ENCODE measurements at regions not wholly inside any gene's neighbourhood (a gene's known extent, or its start where the extent isn't known, plus 50 kb on each side); places are given as distances from the start of the nearest gene placed in this dataset.

- in situ Hi-C loops (cut with MboI; ENCODE audit: low sequenced_read_pairs) (no loop called here), dilution Hi-C loops (cut with HindIII; ENCODE audit: low sequenced_read_pairs, unreplicated experiment) (no loop called here), intact Hi-C loops (cut with micrococcal nuclease) (no loop called here)
- H3K23ac ChIP-seq (ENCODE audit: low read depth, low read length) = no peak overlapping the region
- no peaks in the 10 kb centered on the region for H3K9me1 ChIP-seq (ENCODE audit: insufficient read depth, low read length)
- no peak overlapping the region for H3K9ac ChIP-seq (ENCODE audit: low read depth, low read length)
- no peaks in the 10 kb centered on the region for H3K4me1 ChIP-seq (ENCODE audit: control insufficient read depth, insufficient read depth, low read length)
- ChIA-PET POLR2A (ENCODE audit: unreplicated experiment) (no interaction called here), CTCF (no interaction called here)
- no peak overlapping the region for H3K27ac ChIP-seq (ENCODE audit: insufficient read depth, low read length)
- H3K4me3 ChIP-seq (ENCODE audit: insufficient read depth, low read depth, low read length) = no peak overlapping the region
- no peaks in the 10 kb centered on the region for H4K20me1 ChIP-seq (ENCODE audit: insufficient read depth, low read length)
- WGBS, 2 experiments (ENCODE audit: extremely low coverage in 2 of 2, insufficient read length in 1 of 2) = 0% methylated on average over 1 of the region's 2 CpGs; no CpG with 5 or more reads in 1 of the 2 experiments
- no peak overlapping the region for H2BK5ac ChIP-seq (ENCODE audit: low read depth, low read length, poor library complexity, severe bottlenecking)
- no peak overlapping the region for H4K5ac ChIP-seq (ENCODE audit: low read depth, low read length)
- no peak overlapping the region for H2AK5ac ChIP-seq (ENCODE audit: low read depth, low read length)
- no peak overlapping the region for H4K8ac ChIP-seq (ENCODE audit: low read depth in 2 of 2, low read length in 2 of 2)
- no peaks in the 10 kb centered on the region for H3K36me3 ChIP-seq (ENCODE audit: control insufficient read depth, insufficient read depth, low read length)
- DNase-seq = no peak
- H3K79me1 ChIP-seq (ENCODE audit: low read depth in 1 of 2, low read length in 2 of 2) = no peaks in the 10 kb centered on the region
- no peak overlapping the region for H2AK9ac ChIP-seq (replicated peaks; ENCODE audit: low read depth, low read length, poor library complexity)
- BruUV-seq (replicated peaks) = no TSS peak
- H3K27me3 ChIP-seq (ENCODE audit: control insufficient read depth, insufficient read depth, low read length) = no peaks in the 10 kb centered on the region
- ATAC-seq (ENCODE audit: low read depth) = no peak
- no peak overlapping the region for H4K91ac ChIP-seq (ENCODE audit: insufficient read depth, low read depth, low read length)
- no peak overlapping the region for H2BK20ac ChIP-seq (ENCODE audit: low read depth, low read length)
- no peak overlapping the region for H2BK15ac ChIP-seq (ENCODE audit: low read depth, low read length)
- no peak overlapping the region for H3K4ac ChIP-seq (ENCODE audit: low read depth, low read length)
- no peak overlapping the region for H3K18ac ChIP-seq (ENCODE audit: low read depth, low read length)
- no peak overlapping the region for H2AFZ ChIP-seq (replicated peaks; ENCODE audit: low read length, poor library complexity)
- H2BK120ac ChIP-seq (ENCODE audit: low read depth, low read length) = no peak overlapping the region
- H3K9me3 ChIP-seq (ENCODE audit: control insufficient read depth, insufficient read depth, low read length) = peaks cover 45% of the 10 kb centered on the region
- H3K4me2 ChIP-seq (ENCODE audit: low read depth, low read length) = no peak overlapping the region
- TF ChIP-seq CHD1 (IDR thresholded peaks at IDR 0.05; ENCODE audit: low read depth, low read length) (no peak), MXI1 (IDR thresholded peaks at IDR 0.05; ENCODE audit: borderline replicate concordance, low read depth, low read length) (no peak), CTCF (conservative IDR thresholded peaks at IDR 0.05; ENCODE audit: low read depth, low read length) (no peak), POLR2A (IDR thresholded peaks at IDR 0.05; ENCODE audit: low read depth, low read length) (no peak), USF2 (IDR thresholded peaks at IDR 0.05; ENCODE audit: low read depth, low read length) (no peak), FOS (IDR thresholded peaks at IDR 0.05; ENCODE audit: low read depth, low read length) (no peak)
- no peak overlapping the region for H3K56ac ChIP-seq (ENCODE audit: extremely low read depth, insufficient read depth, low read length)
- H3K14ac ChIP-seq (replicated peaks; ENCODE audit: low read depth, low read length) = no peak overlapping the region
These were observed 315.3 kb downstream of the BCL11B start for GRCh38 chr14:98956661-98957060.

All from IMR-90 (cell line).